ENCODE measurements at regions not wholly inside any gene's neighbourhood (a gene's known extent, or its start where the extent isn't known, plus 50 kb on each side); places are given as distances from the start of the nearest gene placed in this dataset.

DNA sequence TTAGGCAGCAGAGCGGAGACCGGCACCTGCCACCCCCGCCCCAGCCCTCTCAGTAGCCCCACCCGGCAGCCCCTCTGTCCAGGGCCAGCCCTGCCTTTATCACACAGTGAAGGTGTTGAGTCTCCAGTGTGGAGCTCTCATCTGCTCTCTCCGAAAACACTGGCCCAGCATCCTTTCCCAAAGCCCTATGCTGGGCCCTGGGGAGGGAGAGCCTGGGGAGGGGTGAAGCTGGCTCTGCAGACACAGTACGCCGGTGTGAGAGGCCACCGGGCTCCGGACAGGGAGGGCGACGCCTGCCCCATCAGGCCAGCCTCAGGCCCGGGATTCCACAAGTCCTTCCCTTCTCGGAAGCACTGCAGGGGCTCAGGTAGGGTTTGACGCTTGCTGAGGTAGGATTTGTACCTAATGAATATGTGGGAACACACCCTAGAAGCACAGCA is 186.9 kb downstream of the ERMARD start:
- H3K4me1 ChIP-seq (ENCODE audit: insufficient read depth, low read length, poor library complexity, severe bottlenecking), result no peaks in the 10 kb centered on the region
- no peaks in the 10 kb centered on the region for H3K9me3 ChIP-seq (ENCODE audit: low read depth, low read length, poor library complexity, severe bottlenecking)
- no peaks in the 10 kb centered on the region for H3K36me3 ChIP-seq (ENCODE audit: insufficient read depth, low read length, poor library complexity, severe bottlenecking)
- H3K27ac ChIP-seq (ENCODE audit: low read depth, low read length, poor library complexity, severe bottlenecking), result no peak overlapping the region
- no peak for DNase-seq (ENCODE audit: low spot score)
- POLR2A ChIA-PET (ENCODE audit: low non-redundant PET), result no interaction called here
- H3K27me3 ChIP-seq (replicated peaks; ENCODE audit: insufficient read depth, low read depth, low read length, poor library complexity), result no peaks in the 10 kb centered on the region
- TF ChIP-seq, protein P1, sequence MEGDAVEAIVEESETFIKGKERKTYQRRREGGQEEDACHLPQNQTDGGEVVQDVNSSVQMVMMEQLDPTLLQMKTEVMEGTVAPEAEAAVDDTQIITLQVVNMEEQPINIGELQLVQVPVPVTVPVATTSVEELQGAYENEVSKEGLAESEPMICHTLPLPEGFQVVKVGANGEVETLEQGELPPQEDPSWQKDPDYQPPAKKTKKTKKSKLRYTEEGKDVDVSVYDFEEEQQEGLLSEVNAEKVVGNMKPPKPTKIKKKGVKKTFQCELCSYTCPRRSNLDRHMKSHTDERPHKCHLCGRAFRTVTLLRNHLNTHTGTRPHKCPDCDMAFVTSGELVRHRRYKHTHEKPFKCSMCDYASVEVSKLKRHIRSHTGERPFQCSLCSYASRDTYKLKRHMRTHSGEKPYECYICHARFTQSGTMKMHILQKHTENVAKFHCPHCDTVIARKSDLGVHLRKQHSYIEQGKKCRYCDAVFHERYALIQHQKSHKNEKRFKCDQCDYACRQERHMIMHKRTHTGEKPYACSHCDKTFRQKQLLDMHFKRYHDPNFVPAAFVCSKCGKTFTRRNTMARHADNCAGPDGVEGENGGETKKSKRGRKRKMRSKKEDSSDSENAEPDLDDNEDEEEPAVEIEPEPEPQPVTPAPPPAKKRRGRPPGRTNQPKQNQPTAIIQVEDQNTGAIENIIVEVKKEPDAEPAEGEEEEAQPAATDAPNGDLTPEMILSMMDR (conservative IDR thresholded peaks at IDR 0.05; ENCODE audit: low read depth, low read length), result no peak
- no peak for TF ChIP-seq EZH2 (IDR thresholded peaks at IDR 0.05; ENCODE audit: borderline replicate concordance, low read depth, low read length, poor library complexity, severe bottlenecking)
- CTCF ChIA-PET, result no interaction called here
- BruUV-seq (replicated peaks), result no TSS peak
- no peak overlapping the region for H3K4me3 ChIP-seq (ENCODE audit: low read depth, low read length, poor library complexity, severe bottlenecking)
- intact Hi-C loops (cut with micrococcal nuclease; ENCODE audit: unreplicated experiment), result no loop called here

DNA sequence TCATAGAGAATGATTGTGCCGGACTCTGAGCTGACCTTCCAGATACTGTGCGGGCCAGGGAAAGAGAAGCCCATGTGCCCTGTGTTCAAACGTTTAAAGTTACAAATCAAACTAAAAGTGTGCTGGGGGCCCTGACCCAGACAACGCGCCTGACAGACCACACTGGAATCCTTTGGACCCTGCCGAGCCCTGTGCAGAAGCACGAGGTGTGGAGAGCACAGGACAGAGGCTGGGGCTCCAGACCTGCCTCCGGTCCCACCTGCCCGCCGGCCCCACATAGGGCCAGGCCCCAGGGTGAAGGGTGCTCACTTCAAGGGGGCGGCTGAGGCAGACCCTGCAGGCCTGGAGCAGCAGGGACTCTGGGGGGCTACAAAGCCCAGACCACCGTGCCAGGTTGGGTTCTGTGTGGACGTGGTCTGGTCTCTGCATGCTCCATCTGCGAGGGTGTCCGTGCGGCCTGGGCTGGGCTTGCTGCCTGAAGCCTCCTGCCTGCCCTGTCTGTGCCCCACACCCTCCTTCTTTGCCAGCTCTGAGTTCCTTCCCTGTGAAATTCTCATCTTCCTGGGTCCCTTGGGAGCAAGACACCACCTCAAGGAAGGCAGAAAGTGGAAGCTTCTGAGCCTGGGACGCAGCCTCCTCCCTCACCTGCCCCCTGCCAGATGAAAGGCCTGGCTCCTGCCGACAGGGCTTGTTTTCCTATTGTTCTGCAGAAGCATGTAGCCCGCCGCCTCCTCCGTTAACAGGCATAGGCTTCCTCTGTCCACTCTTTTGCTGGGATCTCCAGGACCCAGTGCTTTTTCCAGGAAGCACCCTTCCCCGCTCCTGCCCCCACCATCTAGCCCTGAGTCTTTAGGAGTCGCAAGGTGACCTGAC is 186.2 kb downstream of the ERMARD start:
- intact Hi-C loops (cut with micrococcal nuclease; ENCODE audit: unreplicated experiment), result no loop called here
- no TSS peak for BruUV-seq (replicated peaks)
- H3K4me1 ChIP-seq (ENCODE audit: insufficient read depth, low read length, poor library complexity, severe bottlenecking), result no peaks in the 10 kb centered on the region
- ChIA-PET POLR2A (ENCODE audit: low non-redundant PET) (no interaction called here), CTCF (no interaction called here)
- H3K36me3 ChIP-seq (ENCODE audit: insufficient read depth, low read length, poor library complexity, severe bottlenecking), result no peaks in the 10 kb centered on the region
- H3K9me3 ChIP-seq (ENCODE audit: low read depth, low read length, poor library complexity, severe bottlenecking), result no peaks in the 10 kb centered on the region
- no peak overlapping the region for H3K4me3 ChIP-seq (ENCODE audit: low read depth, low read length, poor library complexity, severe bottlenecking)
- DNase-seq (ENCODE audit: low spot score), result no peak
- no peak for TF ChIP-seq EZH2 (IDR thresholded peaks at IDR 0.05; ENCODE audit: borderline replicate concordance, low read depth, low read length, poor library complexity, severe bottlenecking)
- TF ChIP-seq, protein P1 (conservative IDR thresholded peaks at IDR 0.05; ENCODE audit: low read depth, low read length), result no peak
- H3K27ac ChIP-seq (ENCODE audit: low read depth, low read length, poor library complexity, severe bottlenecking), result no peak overlapping the region
- no peaks in the 10 kb centered on the region for H3K27me3 ChIP-seq (replicated peaks; ENCODE audit: insufficient read depth, low read depth, low read length, poor library complexity)

DNA sequence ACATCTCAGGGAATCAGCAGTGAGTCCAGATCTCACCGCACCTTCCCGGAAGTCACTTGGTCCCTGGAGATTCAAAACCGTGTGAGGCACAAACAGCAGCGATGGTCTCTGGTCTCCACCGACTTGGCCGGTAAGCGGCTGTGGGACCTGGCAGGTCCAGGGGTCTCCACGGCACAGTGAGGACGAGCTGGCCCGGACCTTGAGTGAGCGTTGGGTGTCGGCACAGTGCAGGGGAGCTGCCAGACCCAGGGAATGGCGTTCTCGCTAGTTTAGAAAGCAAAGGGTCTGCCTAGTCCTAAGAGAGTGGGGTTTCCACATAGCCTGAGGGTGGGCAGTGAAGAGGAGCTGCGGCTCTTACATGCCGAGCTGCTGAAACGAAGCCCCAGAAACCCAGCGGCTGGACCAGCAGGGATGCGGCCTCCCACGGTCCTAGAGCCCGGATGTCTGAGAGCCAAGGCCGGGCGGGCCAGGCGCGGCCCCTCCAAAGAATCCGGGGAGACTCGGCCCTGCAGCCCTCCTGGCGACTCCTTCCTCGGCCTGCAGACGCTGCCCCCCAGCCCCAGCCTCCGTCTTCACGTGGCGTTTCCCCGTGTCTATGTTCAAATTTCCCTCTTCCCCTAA is 185.0 kb downstream of the ERMARD start:
- no peaks in the 10 kb centered on the region for H3K9me3 ChIP-seq (ENCODE audit: low read depth, low read length, poor library complexity, severe bottlenecking)
- BruUV-seq (replicated peaks), result no TSS peak
- H3K36me3 ChIP-seq (ENCODE audit: insufficient read depth, low read length, poor library complexity, severe bottlenecking), result no peaks in the 10 kb centered on the region
- no peak overlapping the region for H3K27ac ChIP-seq (ENCODE audit: low read depth, low read length, poor library complexity, severe bottlenecking)
- ChIA-PET CTCF (no interaction called here), POLR2A (ENCODE audit: low non-redundant PET) (no interaction called here)
- H3K4me3 ChIP-seq (ENCODE audit: low read depth, low read length, poor library complexity, severe bottlenecking), result no peak overlapping the region
- intact Hi-C loops (cut with micrococcal nuclease; ENCODE audit: unreplicated experiment), result no loop called here
- H3K4me1 ChIP-seq (ENCODE audit: insufficient read depth, low read length, poor library complexity, severe bottlenecking), result no peaks in the 10 kb centered on the region
- no peak for DNase-seq (ENCODE audit: low spot score)
- no peaks in the 10 kb centered on the region for H3K27me3 ChIP-seq (replicated peaks; ENCODE audit: insufficient read depth, low read depth, low read length, poor library complexity)
- no peak for TF ChIP-seq EZH2 (IDR thresholded peaks at IDR 0.05; ENCODE audit: borderline replicate concordance, low read depth, low read length, poor library complexity, severe bottlenecking)
- TF ChIP-seq, protein P1 (conservative IDR thresholded peaks at IDR 0.05; ENCODE audit: low read depth, low read length), result no peak
